ENCODE measurements at regions not wholly inside any gene's neighbourhood (a gene's known extent, or its start where the extent isn't known, plus 50 kb on each side); places are given as distances from the start of the nearest gene placed in this dataset.

DNA sequence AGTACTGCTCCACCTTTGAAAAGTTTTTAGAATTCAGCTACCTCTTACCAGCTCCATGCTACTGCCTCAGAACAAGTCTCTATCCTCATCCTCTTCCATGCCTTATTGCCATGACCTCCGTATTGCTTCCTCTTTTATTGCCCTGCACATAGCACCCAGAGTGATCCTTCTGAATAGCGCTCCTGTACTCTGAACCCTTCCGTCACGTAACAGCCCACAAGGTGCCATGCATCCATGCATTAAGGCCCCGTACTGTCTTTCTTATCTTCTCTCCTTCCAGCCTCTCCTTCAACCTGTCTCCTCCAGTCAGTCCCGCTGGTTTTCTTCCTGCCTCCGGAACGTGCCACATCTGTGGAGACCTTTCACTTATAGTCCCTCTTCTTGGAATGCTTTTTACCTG is 273.3 kb upstream of the SEMA6A start:
- TF ChIP-seq, protein P1, sequence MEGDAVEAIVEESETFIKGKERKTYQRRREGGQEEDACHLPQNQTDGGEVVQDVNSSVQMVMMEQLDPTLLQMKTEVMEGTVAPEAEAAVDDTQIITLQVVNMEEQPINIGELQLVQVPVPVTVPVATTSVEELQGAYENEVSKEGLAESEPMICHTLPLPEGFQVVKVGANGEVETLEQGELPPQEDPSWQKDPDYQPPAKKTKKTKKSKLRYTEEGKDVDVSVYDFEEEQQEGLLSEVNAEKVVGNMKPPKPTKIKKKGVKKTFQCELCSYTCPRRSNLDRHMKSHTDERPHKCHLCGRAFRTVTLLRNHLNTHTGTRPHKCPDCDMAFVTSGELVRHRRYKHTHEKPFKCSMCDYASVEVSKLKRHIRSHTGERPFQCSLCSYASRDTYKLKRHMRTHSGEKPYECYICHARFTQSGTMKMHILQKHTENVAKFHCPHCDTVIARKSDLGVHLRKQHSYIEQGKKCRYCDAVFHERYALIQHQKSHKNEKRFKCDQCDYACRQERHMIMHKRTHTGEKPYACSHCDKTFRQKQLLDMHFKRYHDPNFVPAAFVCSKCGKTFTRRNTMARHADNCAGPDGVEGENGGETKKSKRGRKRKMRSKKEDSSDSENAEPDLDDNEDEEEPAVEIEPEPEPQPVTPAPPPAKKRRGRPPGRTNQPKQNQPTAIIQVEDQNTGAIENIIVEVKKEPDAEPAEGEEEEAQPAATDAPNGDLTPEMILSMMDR (IDR thresholded peaks at IDR 0.05): no peak
- TF ChIP-seq POLR2A (IDR thresholded peaks at IDR 0.05): no peak

Measured in Peyer's patch (tissue), 4 donors.